GM06990 (cell line): ENCODE measurements at regions not wholly inside any gene's neighbourhood (a gene's known extent, or its start where the extent isn't known, plus 50 kb on each side); places are given as distances from the start of the nearest gene placed in this dataset.

Source experiments
- DNase-seq: peaks from one replicate; pipeline ENCODE4 v3.0.0-alpha.2; 2011; ENCODE audit not compliant: insufficient read length; ENCODE audit errors: extremely low read depth
- H3K27me3 ChIP-seq: replicated peaks from 2 replicates; pipeline ENCODE4 v1.6.0; 2011; ENCODE audit warnings: low read length; ENCODE audit not compliant: control insufficient read depth, insufficient read depth
- H3K36me3 ChIP-seq: 2 replicates; pipeline ENCODE4 v1.5.1; 2011; ENCODE audit warnings: low read length; ENCODE audit not compliant: control insufficient read depth, insufficient read depth
- H3K4me3 ChIP-seq: replicated peaks from 2 replicates; pipeline ENCODE4 v1.5.1; 2011; ENCODE audit warnings: low read depth, mild to moderate bottlenecking, control low read depth, low read length
- CTCF ChIP-seq: IDR thresholded peaks from 2 replicates; pipeline ENCODE4 v1.5.1; 2011; ENCODE audit warnings: low read length, control low read depth, mild to moderate bottlenecking, inconsistent platforms; ENCODE audit not compliant: insufficient read depth, poor library complexity, severe bottlenecking

- DNase-seq: no peak
- H3K36me3 ChIP-seq: no peaks in the 10 kb centered on the region
- no peaks in the 10 kb centered on the region for H3K27me3 ChIP-seq
- TF ChIP-seq CTCF: no peak
- H3K4me3 ChIP-seq: no peak overlapping the region
Measured at GRCh38 chr1:30589083-30589482, 134.3 kb downstream of the MATN1 start.

GRCh38 chr1:30588311-30589073, 134.9 kb downstream of the MATN1 start:
- Histone ChIP-seq H3K27me3 (no peaks in the 10 kb centered on the region), H3K4me3 (no peak overlapping the region), H3K36me3 (no peaks in the 10 kb centered on the region)
- DNase-seq: no peak
- no peak for TF ChIP-seq CTCF

GRCh38 chr1:30586671-30587070, 136.7 kb downstream of the MATN1 start:
- Histone ChIP-seq H3K27me3 (no peaks in the 10 kb centered on the region), H3K4me3 (no peak overlapping the region), H3K36me3 (no peaks in the 10 kb centered on the region)
- TF ChIP-seq CTCF: no peak
- no peak for DNase-seq

- H3K36me3 ChIP-seq: no peaks in the 10 kb centered on the region
- no peak overlapping the region for H3K4me3 ChIP-seq
- H3K27me3 ChIP-seq: peaks cover 3% of the 10 kb centered on the region; the same call in 1 of the 2 replicates
- no peak for TF ChIP-seq CTCF
- no peak for DNase-seq
Measured at GRCh38 chr1:30579580-30579979, 143.8 kb downstream of the MATN1 start.

GRCh38 chr1:30575066-30575465, 148.3 kb downstream of the MATN1 start:
- H3K27me3 ChIP-seq: peaks cover 5% of the 10 kb centered on the region
- no peak overlapping the region for H3K4me3 ChIP-seq
- no peak for TF ChIP-seq CTCF
- no peaks in the 10 kb centered on the region for H3K36me3 ChIP-seq
- DNase-seq: no peak
